NCI-H226 (cell line): ENCODE measurements at regions not wholly inside any gene's neighbourhood (a gene's known extent, or its start where the extent isn't known, plus 50 kb on each side); places are given as distances from the start of the nearest gene placed in this dataset.
"Not testable (repeated sequence)": the region's sequence is repeated elsewhere in the genome, so short reads cannot be mapped to it uniquely, and the experiment has no call there.

Experiments
- DNase-seq: peaks from one replicate; pipeline ENCODE4 v3.0.0-alpha.2; 2015

GRCh38 chr1:118828038-118828437 lies 160.1 kb downstream of the TBX15 start:
- DNase-seq, result no peak

GRCh38 chr1:118827636-118828035 lies 160.5 kb downstream of the TBX15 start:
- DNase-seq, result no peak

GRCh38 chr1:118827207-118827606 lies 160.9 kb downstream of the TBX15 start:
- DNase-seq, result no peak

GRCh38 chr1:118826669-118827068 lies 161.5 kb downstream of the TBX15 start:
- no peak for DNase-seq

GRCh38 chr1:118825619-118826018 lies 162.5 kb downstream of the TBX15 start:
- DNase-seq, result no peak

GRCh38 chr1:118821801-118822200 lies 166.3 kb downstream of the TBX15 start:
- DNase-seq, result no peak

GRCh38 chr1:118820864-118821263 lies 167.3 kb downstream of the TBX15 start:
- DNase-seq, result no peak

GRCh38 chr1:118815909-118816308 lies 172.2 kb downstream of the TBX15 start:
- DNase-seq, result no peak

- no peak for DNase-seq
These were observed 175.6 kb downstream of the TBX15 start for GRCh38 chr1:118812555-118812954.

- no peak for DNase-seq
These were observed 177.0 kb downstream of the TBX15 start for GRCh38 chr1:118811156-118811555.

- no peak for DNase-seq
These were observed 178.6 kb downstream of the TBX15 start for GRCh38 chr1:118809586-118809985.

GRCh38 chr1:118803128-118803527 lies 185.0 kb downstream of the TBX15 start:
- DNase-seq, result not testable (repeated sequence)

GRCh38 chr1:118791094-118791691 lies 196.9 kb downstream of the TBX15 start:
- no peak for DNase-seq

- DNase-seq, result no peak
These were observed 199.7 kb downstream of the TBX15 start for GRCh38 chr1:118788463-118788862.

GRCh38 chr1:118786454-118787155 lies 201.5 kb downstream of the TBX15 start:
- DNase-seq, result no peak

- DNase-seq, result no peak
These were observed 202.9 kb downstream of the TBX15 start for GRCh38 chr1:118785246-118785645.

GRCh38 chr1:118783095-118783758 lies 204.9 kb downstream of the TBX15 start:
- no peak for DNase-seq

- DNase-seq, result no peak
These were observed 214.5 kb downstream of the TBX15 start for GRCh38 chr1:118773656-118774055.

- no peak for DNase-seq
These were observed 220.2 kb downstream of the TBX15 start for GRCh38 chr1:118767971-118768370.

GRCh38 chr1:118753976-118754375 lies 234.2 kb downstream of the TBX15 start:
- DNase-seq, result no peak

GRCh38 chr1:118751166-118751565 lies 237.0 kb downstream of the TBX15 start:
- no peak for DNase-seq

- no peak for DNase-seq
These were observed 243.7 kb downstream of the TBX15 start for GRCh38 chr1:118744420-118744819.

GRCh38 chr1:118739501-118739900 lies 248.6 kb downstream of the TBX15 start:
- DNase-seq, result no peak

- DNase-seq, result no peak
These were observed 251.8 kb downstream of the TBX15 start for GRCh38 chr1:118736322-118736721.
